Kidney epithelial cell (primary cell): ENCODE measurements at regions not wholly inside any gene's neighbourhood (a gene's known extent, or its start where the extent isn't known, plus 50 kb on each side); places are given as distances from the start of the nearest gene placed in this dataset.

ENCODE experiments used
- DNase-seq: peaks from one replicate; pipeline ENCODE4 v3.0.0-alpha.2; 2010; ENCODE audit warnings: low read depth
- H3K27me3 ChIP-seq: 2 replicates; pipeline ENCODE4 v1.6.0; 2011; ENCODE audit warnings: low read length; ENCODE audit not compliant: control insufficient read depth, insufficient read depth
- H3K36me3 ChIP-seq: 2 replicates; pipeline ENCODE4 v1.5.1; 2011; ENCODE audit warnings: low read length; ENCODE audit not compliant: control insufficient read depth, insufficient read depth
- H3K4me3 ChIP-seq: 2 replicates; pipeline ENCODE4 v1.5.1; 2011; ENCODE audit warnings: low read depth, mild to moderate bottlenecking, control low read depth, low read length
- CTCF ChIP-seq: IDR thresholded peaks from 2 replicates; pipeline ENCODE4 v1.5.1; 2011; ENCODE audit warnings: mild to moderate bottlenecking, moderate library complexity, low read length, control low read depth, inconsistent platforms; ENCODE audit not compliant: insufficient read depth, poor library complexity, severe bottlenecking

GRCh38 chr2:16197504-16198147, 257.3 kb downstream of the MYCN start:
- TF ChIP-seq CTCF, result no peak
- no peak overlapping the region for H3K4me3 ChIP-seq
- DNase-seq, result no peak

GRCh38 chr2:16196687-16197503, 256.5 kb downstream of the MYCN start:
- TF ChIP-seq CTCF, result no peak
- no peaks in the 10 kb centered on the region for H3K27me3 ChIP-seq
- no peak for DNase-seq
- H3K4me3 ChIP-seq, result no peak overlapping the region
- no peaks in the 10 kb centered on the region for H3K36me3 ChIP-seq

More at GRCh38 chr2:16197504-16198147, 257.3 kb downstream of the MYCN start:
- H3K27me3 ChIP-seq, result no peaks in the 10 kb centered on the region
- no peaks in the 10 kb centered on the region for H3K36me3 ChIP-seq

GRCh38 chr2:16195681-16196070, 255.3 kb downstream of the MYCN start:
- no peaks in the 10 kb centered on the region for H3K36me3 ChIP-seq
- DNase-seq, result no peak
- no peak for TF ChIP-seq CTCF

GRCh38 chr2:16194931-16195680, 254.8 kb downstream of the MYCN start:
- no peak for TF ChIP-seq CTCF
- Histone ChIP-seq H3K36me3 (no peaks in the 10 kb centered on the region), H3K4me3 (no peak overlapping the region), H3K27me3 (no peaks in the 10 kb centered on the region)
- DNase-seq, result no peak

More at GRCh38 chr2:16195681-16196070, 255.3 kb downstream of the MYCN start:
- no peak overlapping the region for H3K4me3 ChIP-seq
- H3K27me3 ChIP-seq, result no peaks in the 10 kb centered on the region

GRCh38 chr2:16194530-16194929, 254.2 kb downstream of the MYCN start:
- no peak for DNase-seq
- Histone ChIP-seq H3K4me3 (no peak overlapping the region), H3K27me3 (no peaks in the 10 kb centered on the region), H3K36me3 (no peaks in the 10 kb centered on the region)
- no peak for TF ChIP-seq CTCF
